Trophoblast cell (in vitro differentiated cells and primary cell): ENCODE measurements at regions not wholly inside any gene's neighbourhood (a gene's known extent, or its start where the extent isn't known, plus 50 kb on each side); places are given as distances from the start of the nearest gene placed in this dataset.

ENCODE experiments used
- DNase-seq, 2 donors: peaks; one replicate each; pipeline ENCODE4 v3.0.0-alpha.2; 2016
- H2AFZ ChIP-seq: 2 replicates; pipeline ENCODE4 v1.6.1; 2013; ENCODE audit warnings: low read length, moderate library complexity, mild to moderate bottlenecking; ENCODE audit not compliant: insufficient read depth, poor library complexity
- H2AK5ac ChIP-seq: 2 replicates; pipeline ENCODE4 v1.6.1; 2013; ENCODE audit warnings: mild to moderate bottlenecking, low read length
- H2BK120ac ChIP-seq: 2 replicates; pipeline ENCODE4 v1.6.1; 2013; ENCODE audit warnings: low read length, mild to moderate bottlenecking, moderate library complexity; ENCODE audit not compliant: insufficient read depth, poor library complexity
- H2BK12ac ChIP-seq: 2 replicates; pipeline ENCODE4 v1.6.1; 2013; ENCODE audit warnings: mild to moderate bottlenecking, low read length, moderate library complexity
- H2BK5ac ChIP-seq: 2 replicates; pipeline ENCODE4 v1.6.1; 2013; ENCODE audit warnings: low read length, low read depth, moderate library complexity, mild to moderate bottlenecking; ENCODE audit not compliant: poor library complexity
- H3K14ac ChIP-seq: 2 replicates; pipeline ENCODE4 v1.6.1; 2013; ENCODE audit warnings: mild to moderate bottlenecking, low read length
- H3K18ac ChIP-seq: 2 replicates; pipeline ENCODE4 v1.6.1; 2013; ENCODE audit warnings: mild to moderate bottlenecking, low read length
- H3K23ac ChIP-seq: 2 replicates; pipeline ENCODE4 v1.6.1; 2013; ENCODE audit warnings: low read length
- H3K27ac ChIP-seq: 2 replicates; pipeline ENCODE4 v1.5.1; 2013; ENCODE audit warnings: low read depth, mild to moderate bottlenecking, inconsistent platforms, low read length, moderate library complexity
- H3K27me3 ChIP-seq: 2 replicates; pipeline ENCODE4 v1.6.1; 2013; ENCODE audit warnings: inconsistent platforms, mild to moderate bottlenecking, low read length, moderate library complexity; ENCODE audit not compliant: insufficient read depth
- H3K36me3 ChIP-seq, 2 experiments: 1 replicate in 1 of 2; 2 replicates in 1 of 2; pipeline ENCODE4 v1.6.1; 2013; ENCODE audit warnings: low read length in 2 of 2, mild to moderate bottlenecking in 2 of 2, moderate library complexity in 1 of 2; ENCODE audit not compliant: insufficient read depth in 2 of 2, control insufficient read depth in 1 of 2
- H3K4ac ChIP-seq: 2 replicates; pipeline ENCODE4 v1.6.1; 2013; ENCODE audit warnings: low read depth, mild to moderate bottlenecking, low read length, moderate library complexity
- H3K4me1 ChIP-seq, 2 experiments: 1 replicate in 1 of 2; 2 replicates in 1 of 2; pipeline ENCODE4 v1.6.1; 2013; ENCODE audit warnings: low read length in 2 of 2, mild to moderate bottlenecking in 2 of 2, moderate library complexity in 1 of 2; ENCODE audit not compliant: insufficient read depth in 2 of 2, control insufficient read depth in 1 of 2
- H3K4me2 ChIP-seq: 2 replicates; pipeline ENCODE4 v1.6.1; 2013; ENCODE audit warnings: inconsistent platforms, mild to moderate bottlenecking, low read length, moderate library complexity
- H3K4me3 ChIP-seq: 2 replicates; pipeline ENCODE4 v1.5.1; 2013; ENCODE audit warnings: mild to moderate bottlenecking, low read depth, low read length, inconsistent platforms
- H3K79me1 ChIP-seq: one replicate; pipeline ENCODE4 v1.6.1; 2013; ENCODE audit warnings: low read length
- H3K79me2 ChIP-seq: 2 replicates; pipeline ENCODE4 v1.6.1; 2013; ENCODE audit warnings: low read length, mild to moderate bottlenecking; ENCODE audit not compliant: control insufficient read depth, insufficient read depth, poor library complexity
- H3K9ac ChIP-seq: 2 replicates; pipeline ENCODE4 v1.6.1; 2013; ENCODE audit warnings: mild to moderate bottlenecking, low read length
- H3K9me3 ChIP-seq: 2 replicates; pipeline ENCODE4 v1.6.1; 2013; ENCODE audit warnings: low read depth, mild to moderate bottlenecking, control low read depth, inconsistent platforms, low read length; ENCODE audit not compliant: insufficient read depth
- H4K12ac ChIP-seq: 2 replicates; pipeline ENCODE4 v1.6.1; 2013; ENCODE audit warnings: low read depth, mild to moderate bottlenecking, low read length, moderate library complexity
- H4K8ac ChIP-seq: 2 replicates; pipeline ENCODE4 v1.6.1; 2013; ENCODE audit warnings: low read depth, mild to moderate bottlenecking, low read length, moderate library complexity
- H4K91ac ChIP-seq: one replicate; pipeline ENCODE4 v1.6.1; 2013; ENCODE audit warnings: low read depth, mild to moderate bottlenecking, low read length, moderate library complexity
- WGBS: extraction: QIAGEN DNeasy Blood & Tissue Kit; methylation state at CpG from one replicate; pipeline ENCODE4 v1.1.7; 2013; ENCODE audit warnings: missing lambda C conversion rate; ENCODE audit not compliant: insufficient read length, insufficient coverage; ENCODE audit errors: extremely low coverage; 5-methylcytosine and 5-hydroxymethylcytosine counted together

- Histone ChIP-seq H3K27ac (no peak overlapping the region), H3K36me3 (no peaks in the 10 kb centered on the region), H2BK12ac (no peak overlapping the region), H3K4me2 (no peak overlapping the region), H3K14ac (no peak overlapping the region), H3K4ac (no peak overlapping the region), H4K91ac (no peak overlapping the region), H3K79me2 (no peaks in the 10 kb centered on the region), H4K8ac (no peak overlapping the region), H3K18ac (no peak overlapping the region), H3K9me3 (no peaks in the 10 kb centered on the region), H2AK5ac (no peak overlapping the region), H4K12ac (no peak overlapping the region), H3K4me1 (no peaks in the 10 kb centered on the region), H3K79me1 (no peaks in the 10 kb centered on the region), H2BK120ac (no peak overlapping the region), H2AFZ (no peak overlapping the region), H3K4me3 (no peak overlapping the region), H3K27me3 (no peaks in the 10 kb centered on the region), H3K9ac (no peak overlapping the region), H2BK5ac (no peak overlapping the region), H3K23ac (no peak overlapping the region)
- no CpG with 5 or more reads among the region's 3 CpGs for WGBS
- DNase-seq, result no peak
These were observed 117.5 kb upstream of the HGF start for GRCh38 chr7:81887098-81888090.

GRCh38 chr7:81886211-81886764 lies 116.4 kb upstream of the HGF start:
- Histone ChIP-seq H3K4me2 (no peak overlapping the region), H3K79me2 (no peaks in the 10 kb centered on the region), H4K12ac (no peak overlapping the region), H3K18ac (no peak overlapping the region), H3K36me3 (no peaks in the 10 kb centered on the region), H4K8ac (no peak overlapping the region), H4K91ac (no peak overlapping the region), H3K23ac (no peak overlapping the region), H3K4ac (no peak overlapping the region), H3K79me1 (no peaks in the 10 kb centered on the region), H3K9me3 (no peaks in the 10 kb centered on the region), H3K27me3 (no peaks in the 10 kb centered on the region), H2AFZ (no peak overlapping the region), H3K4me1 (no peaks in the 10 kb centered on the region), H3K4me3 (no peak overlapping the region), H3K14ac (no peak overlapping the region), H3K27ac (no peak overlapping the region), H3K9ac (no peak overlapping the region), H2BK5ac (no peak overlapping the region), H2BK120ac (no peak overlapping the region), H2BK12ac (no peak overlapping the region), H2AK5ac (no peak overlapping the region)
- no peak for DNase-seq
- WGBS, result no CpG with 5 or more reads among the region's 3 CpGs

GRCh38 chr7:81884817-81885216 lies 115.0 kb upstream of the HGF start:
- Histone ChIP-seq H3K79me2 (no peaks in the 10 kb centered on the region), H3K27ac (no peak overlapping the region), H3K4me1 (no peaks in the 10 kb centered on the region), H3K79me1 (no peaks in the 10 kb centered on the region), H3K9ac (no peak overlapping the region), H4K8ac (no peak overlapping the region), H3K4ac (no peak overlapping the region), H4K91ac (no peak overlapping the region), H2BK5ac (no peak overlapping the region), H2BK12ac (no peak overlapping the region), H3K4me3 (no peak overlapping the region), H3K9me3 (no peaks in the 10 kb centered on the region), H4K12ac (no peak overlapping the region), H3K18ac (no peak overlapping the region), H2AK5ac (no peak overlapping the region), H3K14ac (no peak overlapping the region), H3K27me3 (no peaks in the 10 kb centered on the region), H2BK120ac (no peak overlapping the region), H3K36me3 (no peaks in the 10 kb centered on the region), H2AFZ (no peak overlapping the region), H3K4me2 (no peak overlapping the region), H3K23ac (no peak overlapping the region)
- DNase-seq, result no peak
- no CpG with 5 or more reads among the region's 3 CpGs for WGBS

GRCh38 chr7:81883801-81884393 lies 114.0 kb upstream of the HGF start:
- H2BK5ac ChIP-seq, result no peak overlapping the region
- no peak overlapping the region for H3K27ac ChIP-seq
- H3K36me3 ChIP-seq, result no peaks in the 10 kb centered on the region
- H3K9me3 ChIP-seq, result no peaks in the 10 kb centered on the region
- H3K79me2 ChIP-seq, result no peaks in the 10 kb centered on the region
- H3K9ac ChIP-seq, result no peak overlapping the region
- no peaks in the 10 kb centered on the region for H3K79me1 ChIP-seq
- H3K4me3 ChIP-seq, result no peak overlapping the region
- no peak overlapping the region for H3K4ac ChIP-seq
- no peak overlapping the region for H4K8ac ChIP-seq
- WGBS, result no CpG with 5 or more reads among the region's 7 CpGs
- no peak overlapping the region for H2AK5ac ChIP-seq
- no peak overlapping the region for H2BK120ac ChIP-seq
- H3K18ac ChIP-seq, result no peak overlapping the region
- no peaks in the 10 kb centered on the region for H3K4me1 ChIP-seq
- no peak overlapping the region for H4K12ac ChIP-seq
- H2AFZ ChIP-seq, result no peak overlapping the region
- no peak overlapping the region for H3K4me2 ChIP-seq
- H2BK12ac ChIP-seq, result no peak overlapping the region
- no peaks in the 10 kb centered on the region for H3K27me3 ChIP-seq
- H3K14ac ChIP-seq, result no peak overlapping the region
- H4K91ac ChIP-seq, result no peak overlapping the region
- DNase-seq, result no peak
- H3K23ac ChIP-seq, result no peak overlapping the region
